Ureter (tissue), 1 donor: ENCODE measurements at regions not wholly inside any gene's neighbourhood (a gene's known extent, or its start where the extent isn't known, plus 50 kb on each side); places are given as distances from the start of the nearest gene placed in this dataset.
A peak's percentile ranks its signal among the peaks of the same experiment; 100 is the strongest.

ENCODE experiments used
- DNase-seq: peaks from one replicate; pipeline ENCODE4 v3.0.0-alpha.2; 2020; ENCODE audit warnings: low spot score
- donor health status: DM: yes; HTN: yes; CAD: no.

GRCh38 chr2:31469648-31470047, 55.1 kb upstream of the XDH start:
- DNase-seq: no peak

- peak; percentile 75 for DNase-seq
Measured at GRCh38 chr2:31467426-31467825, 52.9 kb upstream of the XDH start.
